ENCODE measurements at regions not wholly inside any gene's neighbourhood (a gene's known extent, or its start where the extent isn't known, plus 50 kb on each side); places are given as distances from the start of the nearest gene placed in this dataset.

DNA sequence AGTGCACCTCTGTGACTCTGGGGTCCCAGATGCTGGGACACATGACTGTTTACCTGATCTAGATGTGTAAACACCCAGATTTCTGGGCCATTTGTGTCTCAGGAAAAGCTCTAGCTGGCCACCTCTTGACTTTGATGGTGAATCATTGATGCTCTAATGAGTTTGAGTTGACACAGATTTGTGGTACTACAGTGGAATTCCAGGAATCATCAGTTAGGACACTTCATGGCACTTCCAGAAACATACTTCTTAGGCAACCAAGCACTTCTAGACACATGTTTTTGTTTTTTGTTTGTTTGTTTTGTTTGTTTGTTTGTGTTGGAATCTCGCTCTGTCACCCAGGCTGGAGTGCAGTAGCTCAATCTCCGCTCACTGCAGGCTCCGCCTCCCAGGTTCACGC lies 302.2 kb upstream of the ZMIZ1 start:
- H3K4me3 ChIP-seq: no peak overlapping the region
- intact Hi-C loops (cut with micrococcal nuclease): no loop called here
- no peaks in the 10 kb centered on the region for H3K36me3 ChIP-seq
- no peak overlapping the region for H3K27ac ChIP-seq (replicated peaks)
- peaks cover 17% of the 10 kb centered on the region for H3K4me1 ChIP-seq
- TF ChIP-seq, protein P1, sequence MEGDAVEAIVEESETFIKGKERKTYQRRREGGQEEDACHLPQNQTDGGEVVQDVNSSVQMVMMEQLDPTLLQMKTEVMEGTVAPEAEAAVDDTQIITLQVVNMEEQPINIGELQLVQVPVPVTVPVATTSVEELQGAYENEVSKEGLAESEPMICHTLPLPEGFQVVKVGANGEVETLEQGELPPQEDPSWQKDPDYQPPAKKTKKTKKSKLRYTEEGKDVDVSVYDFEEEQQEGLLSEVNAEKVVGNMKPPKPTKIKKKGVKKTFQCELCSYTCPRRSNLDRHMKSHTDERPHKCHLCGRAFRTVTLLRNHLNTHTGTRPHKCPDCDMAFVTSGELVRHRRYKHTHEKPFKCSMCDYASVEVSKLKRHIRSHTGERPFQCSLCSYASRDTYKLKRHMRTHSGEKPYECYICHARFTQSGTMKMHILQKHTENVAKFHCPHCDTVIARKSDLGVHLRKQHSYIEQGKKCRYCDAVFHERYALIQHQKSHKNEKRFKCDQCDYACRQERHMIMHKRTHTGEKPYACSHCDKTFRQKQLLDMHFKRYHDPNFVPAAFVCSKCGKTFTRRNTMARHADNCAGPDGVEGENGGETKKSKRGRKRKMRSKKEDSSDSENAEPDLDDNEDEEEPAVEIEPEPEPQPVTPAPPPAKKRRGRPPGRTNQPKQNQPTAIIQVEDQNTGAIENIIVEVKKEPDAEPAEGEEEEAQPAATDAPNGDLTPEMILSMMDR (IDR thresholded peaks at IDR 0.05; ENCODE audit: borderline replicate concordance): no peak
- no peaks in the 10 kb centered on the region for H3K9me3 ChIP-seq (replicated peaks)
- H3K27me3 ChIP-seq (ENCODE audit: low read depth): no peaks in the 10 kb centered on the region
- DNase-seq: no peak

DNA sequence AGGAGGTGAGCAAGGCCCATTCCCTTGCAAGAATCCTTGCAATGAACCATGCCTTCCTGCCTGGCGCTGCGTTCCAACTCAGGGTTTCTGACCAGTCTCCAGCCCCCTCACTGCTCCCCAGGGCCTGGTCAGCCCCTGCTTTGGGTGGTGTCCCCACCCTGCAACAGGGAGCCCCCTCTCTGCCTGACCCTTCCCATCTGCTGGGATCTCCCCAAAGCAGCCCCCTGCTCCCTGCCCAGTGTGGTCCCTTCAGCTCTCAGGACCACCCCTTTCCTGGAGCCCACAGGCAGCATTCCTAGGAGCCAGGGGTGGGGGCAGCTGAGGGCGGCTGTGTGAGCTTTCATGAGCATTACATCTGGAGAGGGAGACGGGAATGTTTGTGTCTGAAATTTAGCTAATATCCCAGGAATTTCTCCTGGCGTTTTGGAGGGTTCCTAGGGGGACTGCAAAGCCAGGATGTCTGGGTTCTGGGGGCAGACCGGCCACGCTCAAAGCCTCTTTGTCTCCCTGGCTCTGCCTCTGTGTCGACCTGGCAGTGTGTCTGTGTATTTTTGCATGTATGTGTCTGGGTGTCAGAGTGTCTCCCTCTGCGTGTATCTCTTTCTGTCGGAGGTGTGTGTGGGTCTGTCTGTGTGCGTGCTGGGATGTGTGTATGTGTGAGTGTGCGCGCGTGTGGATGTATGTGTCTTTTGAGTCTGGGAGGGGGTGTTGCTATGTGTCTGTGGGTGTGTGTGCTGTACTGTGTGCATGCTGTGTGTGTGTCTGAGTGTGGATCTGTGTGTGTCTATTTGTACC lies 300.5 kb upstream of the ZMIZ1 start:
- intact Hi-C loops (cut with micrococcal nuclease): no loop called here
- Histone ChIP-seq H3K27me3 (ENCODE audit: low read depth) (no peaks in the 10 kb centered on the region), H3K9me3 (replicated peaks) (no peaks in the 10 kb centered on the region), H3K4me1 (peaks cover 25% of the 10 kb centered on the region), H3K4me3 (no peak overlapping the region), H3K36me3 (no peaks in the 10 kb centered on the region), H3K27ac (replicated peaks) (no peak overlapping the region)
- no peak for DNase-seq
- TF ChIP-seq, protein P1 (IDR thresholded peaks at IDR 0.05; ENCODE audit: borderline replicate concordance): no peak

DNA sequence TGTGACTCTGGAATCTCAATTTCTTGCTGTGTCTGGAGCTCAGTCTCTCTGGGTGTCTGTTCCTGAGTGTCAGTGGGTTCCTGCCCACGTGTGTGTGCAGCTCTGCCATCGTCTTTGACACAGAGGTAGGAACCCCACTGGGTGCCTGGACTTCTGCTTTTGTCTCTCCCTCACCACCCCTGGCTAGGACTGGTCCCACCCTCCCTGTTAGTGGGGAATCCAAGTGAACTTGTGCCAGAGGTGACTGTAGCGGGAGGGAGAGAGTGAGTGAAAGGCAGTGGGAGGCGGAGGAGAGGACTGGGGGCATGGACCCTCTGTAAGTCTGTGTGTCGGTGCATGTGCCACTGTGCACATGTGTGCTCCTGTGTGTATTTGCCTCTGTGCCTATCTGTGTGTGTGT lies 299.9 kb upstream of the ZMIZ1 start:
- peaks cover 18% of the 10 kb centered on the region for H3K4me1 ChIP-seq
- no peaks in the 10 kb centered on the region for H3K9me3 ChIP-seq (replicated peaks)
- intact Hi-C loops (cut with micrococcal nuclease): no loop called here
- TF ChIP-seq, protein P1 (IDR thresholded peaks at IDR 0.05; ENCODE audit: borderline replicate concordance): no peak
- DNase-seq: no peak
- H3K36me3 ChIP-seq: no peaks in the 10 kb centered on the region
- no peak overlapping the region for H3K4me3 ChIP-seq
- no peaks in the 10 kb centered on the region for H3K27me3 ChIP-seq (ENCODE audit: low read depth)
- H3K27ac ChIP-seq (replicated peaks): no peak overlapping the region

DNA sequence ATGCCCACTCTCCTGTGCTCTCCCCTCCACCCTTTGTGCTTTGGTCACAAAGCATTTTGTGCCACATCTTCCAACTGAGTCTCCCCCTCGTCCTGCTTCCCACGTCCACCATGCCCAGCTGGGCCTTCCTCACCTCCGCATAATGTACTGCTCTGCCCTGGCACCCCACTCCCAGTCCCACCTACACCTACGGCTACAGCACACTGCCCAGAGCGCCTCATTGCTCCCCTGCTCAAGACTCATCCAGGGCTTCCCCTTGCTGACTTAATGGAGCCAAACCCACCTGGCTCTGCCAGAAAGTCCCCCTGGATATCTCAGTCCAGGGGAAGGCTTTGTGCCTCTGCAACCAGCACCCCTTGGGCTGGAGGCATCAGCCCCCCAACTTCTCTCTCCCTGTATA lies 299.2 kb upstream of the ZMIZ1 start:
- Histone ChIP-seq H3K27me3 (ENCODE audit: low read depth) (no peaks in the 10 kb centered on the region), H3K4me3 (no peak overlapping the region), H3K27ac (replicated peaks) (no peak overlapping the region), H3K36me3 (no peaks in the 10 kb centered on the region), H3K9me3 (replicated peaks) (no peaks in the 10 kb centered on the region), H3K4me1 (peaks cover 14% of the 10 kb centered on the region)
- intact Hi-C loops (cut with micrococcal nuclease): no loop called here
- TF ChIP-seq, protein P1 (IDR thresholded peaks at IDR 0.05; ENCODE audit: borderline replicate concordance): no peak
- DNase-seq: no peak

GRCh38 chr10:78770167-78771090 lies 298.3 kb upstream of the ZMIZ1 start:
- no peak overlapping the region for H3K27ac ChIP-seq (replicated peaks)
- H3K36me3 ChIP-seq: no peaks in the 10 kb centered on the region
- peaks cover 23% of the 10 kb centered on the region for H3K4me1 ChIP-seq
- no peaks in the 10 kb centered on the region for H3K27me3 ChIP-seq (ENCODE audit: low read depth)
- no peak overlapping the region for H3K4me3 ChIP-seq
- no peak for DNase-seq
- TF ChIP-seq, protein P1 (IDR thresholded peaks at IDR 0.05; ENCODE audit: borderline replicate concordance): no peak
- intact Hi-C loops (cut with micrococcal nuclease): no loop called here
- H3K9me3 ChIP-seq (replicated peaks): no peaks in the 10 kb centered on the region
